ENCODE measurements at regions not wholly inside any gene's neighbourhood (a gene's known extent, or its start where the extent isn't known, plus 50 kb on each side); places are given as distances from the start of the nearest gene placed in this dataset.

DNA sequence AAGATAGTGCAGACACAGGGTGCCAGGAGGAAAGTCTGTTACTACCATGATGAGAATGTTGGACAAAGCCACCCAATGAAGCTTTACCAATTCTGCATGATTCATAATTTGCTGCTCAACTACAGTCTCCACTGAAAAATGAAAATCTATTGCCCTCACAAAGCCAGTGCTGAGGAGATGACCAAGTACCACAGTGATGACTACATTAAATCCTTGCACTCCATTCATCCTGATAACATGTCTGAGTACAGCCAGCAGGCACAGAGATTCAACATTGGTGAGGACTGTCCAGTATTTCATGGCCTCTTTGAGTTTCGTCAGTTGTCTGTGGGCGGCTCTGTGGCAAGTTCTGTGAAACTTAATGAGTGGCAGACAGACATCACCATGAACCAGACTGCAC, 144.0 kb downstream of the PLCE1 start:
- TF ChIP-seq, protein P1, sequence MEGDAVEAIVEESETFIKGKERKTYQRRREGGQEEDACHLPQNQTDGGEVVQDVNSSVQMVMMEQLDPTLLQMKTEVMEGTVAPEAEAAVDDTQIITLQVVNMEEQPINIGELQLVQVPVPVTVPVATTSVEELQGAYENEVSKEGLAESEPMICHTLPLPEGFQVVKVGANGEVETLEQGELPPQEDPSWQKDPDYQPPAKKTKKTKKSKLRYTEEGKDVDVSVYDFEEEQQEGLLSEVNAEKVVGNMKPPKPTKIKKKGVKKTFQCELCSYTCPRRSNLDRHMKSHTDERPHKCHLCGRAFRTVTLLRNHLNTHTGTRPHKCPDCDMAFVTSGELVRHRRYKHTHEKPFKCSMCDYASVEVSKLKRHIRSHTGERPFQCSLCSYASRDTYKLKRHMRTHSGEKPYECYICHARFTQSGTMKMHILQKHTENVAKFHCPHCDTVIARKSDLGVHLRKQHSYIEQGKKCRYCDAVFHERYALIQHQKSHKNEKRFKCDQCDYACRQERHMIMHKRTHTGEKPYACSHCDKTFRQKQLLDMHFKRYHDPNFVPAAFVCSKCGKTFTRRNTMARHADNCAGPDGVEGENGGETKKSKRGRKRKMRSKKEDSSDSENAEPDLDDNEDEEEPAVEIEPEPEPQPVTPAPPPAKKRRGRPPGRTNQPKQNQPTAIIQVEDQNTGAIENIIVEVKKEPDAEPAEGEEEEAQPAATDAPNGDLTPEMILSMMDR (IDR thresholded peaks at IDR 0.05; ENCODE audit: insufficient read depth, low read depth, low read length): no peak
- TF ChIP-seq EZH2 (IDR thresholded peaks at IDR 0.05; ENCODE audit: insufficient read depth, low read length): no peak
